IMR-90 (cell line): ENCODE measurements at regions not wholly inside any gene's neighbourhood (a gene's known extent, or its start where the extent isn't known, plus 50 kb on each side); places are given as distances from the start of the nearest gene placed in this dataset.

ENCODE experiments used
- CEBPB ChIP-seq: IDR thresholded peaks from 2 replicates; pipeline ENCODE4 v1.6.1; 2012; ENCODE audit warnings: low read depth, low read length, improper control_type of control experiment
- CTCF ChIP-seq: conservative IDR thresholded peaks from 2 replicates; pipeline ENCODE4 v1.5.1; 2012; ENCODE audit warnings: mild to moderate bottlenecking, low read depth, low read length, improper control_type of control experiment
- FOS ChIP-seq: fragments of 150-350 bp; IDR thresholded peaks from 2 replicates; pipeline ENCODE4 v1.6.1; 2016; ENCODE audit warnings: low read depth, low read length
- NFE2L2 ChIP-seq: fragments of 150-350 bp; IDR thresholded peaks from 2 replicates; pipeline ENCODE4 v1.6.1; 2016; ENCODE audit warnings: low read depth, mild to moderate bottlenecking, low read length
- POLR2A ChIP-seq: IDR thresholded peaks from 2 replicates; pipeline ENCODE4 v1.6.1; 2012; ENCODE audit warnings: mild to moderate bottlenecking, low read depth, low read length

- TF ChIP-seq CTCF (no peak), POLR2A (no peak), CEBPB (no peak), NFE2L2 (no peak), FOS (no peak)
Observed at GRCh38 chr7:79504607-79505389, 51.3 kb upstream of the MAGI2 start.
